H1 (cell line): ENCODE measurements at regions not wholly inside any gene's neighbourhood (a gene's known extent, or its start where the extent isn't known, plus 50 kb on each side); places are given as distances from the start of the nearest gene placed in this dataset.

Experiments used
- CTCF ChIA-PET: fragments of 300-600 bp; sonication (Branson Sonifier 250); formaldehyde crosslinking; loops from one replicate; lab custom pipeline; 2021; ENCODE audit not compliant: partially characterized antibody; lab: Charles Lee
- POLR2A ChIA-PET: fragments of 300-600 bp; sonication (Branson Sonifier 250); formaldehyde crosslinking; loops from one replicate; lab custom pipeline; 2021; ENCODE audit warnings: inconsistent platforms; ENCODE audit not compliant: partially characterized antibody; lab: Charles Lee
- DNase-seq, 2 experiments: peaks; one replicate each; pipeline versions ENCODE4 v3.0.0 to v3.0.0-alpha.2; 2010 to 2022; ENCODE audit warnings: low spot score in 2 of 2, low read depth in 1 of 2, mixed read lengths in 1 of 2
- FAIRE-seq: peaks from 2 replicates; lab custom pipeline; 2011; peaks lifted over from hg19 to GRCh38; lab: Jason Lieb, UNC
- H2AFZ ChIP-seq: 2 replicates; pipeline ENCODE4 v1.8.1; 2012; ENCODE audit warnings: low read length, inconsistent platforms
- H2AK5ac ChIP-seq: 2 replicates; pipeline ENCODE4 v1.6.1; 2013; ENCODE audit warnings: low read depth, low read length
- H2BK120ac ChIP-seq: replicated peaks from 2 replicates; pipeline ENCODE3; 2013; ENCODE audit warnings: low read depth, low read length, inconsistent platforms
- H2BK12ac ChIP-seq: 2 replicates; pipeline ENCODE4 v1.6.1; 2013; ENCODE audit warnings: low read depth, low read length
- H2BK15ac ChIP-seq: 2 replicates; pipeline ENCODE4 v1.6.1; 2013; ENCODE audit warnings: low read length
- H2BK20ac ChIP-seq: 2 replicates; pipeline ENCODE4 v1.6.1; 2013; ENCODE audit warnings: low read length
- H2BK5ac ChIP-seq: 2 replicates; pipeline ENCODE4 v1.6.1; 2013; ENCODE audit warnings: low read depth, low read length
- H3K14ac ChIP-seq: 2 replicates; pipeline ENCODE4 v1.6.1; 2013; ENCODE audit warnings: inconsistent platforms; ENCODE audit not compliant: insufficient read length
- H3K18ac ChIP-seq: 2 replicates; pipeline ENCODE4 v1.6.1; 2013; ENCODE audit warnings: low read length; ENCODE audit errors: extremely low read depth
- H3K23ac ChIP-seq: 2 replicates; pipeline ENCODE4 v1.6.1; 2013; ENCODE audit warnings: inconsistent platforms; ENCODE audit not compliant: insufficient read length
- H3K23me2 ChIP-seq: 2 replicates; pipeline ENCODE4 v1.6.1; 2013; ENCODE audit warnings: low read depth, low read length
- H3K27ac ChIP-seq: 2 replicates; pipeline ENCODE4 v1.6.1; 2011; ENCODE audit warnings: low read depth, low read length, inconsistent platforms
- H3K27me3 ChIP-seq, 4 experiments: replicated peaks in 1 of 4; 1 replicate in 1 of 4; 2 replicates in 3 of 4; pipeline versions ENCODE4 v1.6.1 to v1.8.1; 2011 to 2013; ENCODE audit warnings: low read length in 3 of 4, mild to moderate bottlenecking in 3 of 4, inconsistent platforms in 2 of 4, mixed read lengths in 2 of 4, moderate library complexity in 1 of 4; ENCODE audit not compliant: control insufficient read depth in 3 of 4, insufficient read depth in 3 of 4; ENCODE audit errors: extremely low read depth in 1 of 4
- H3K36me3 ChIP-seq, 4 experiments: 2 replicates each; pipeline versions ENCODE4 v1.6.1 to v1.8.1; 2011 to 2013; ENCODE audit warnings: mild to moderate bottlenecking in 4 of 4, low read length in 3 of 4, moderate library complexity in 2 of 4, control low read depth in 1 of 4, inconsistent platforms in 1 of 4; ENCODE audit not compliant: insufficient read depth in 4 of 4, control insufficient read depth in 2 of 4
- H3K4ac ChIP-seq: replicated peaks from 2 replicates; pipeline ENCODE3; 2013; ENCODE audit warnings: low read length, low read depth, mixed read lengths, inconsistent platforms; ENCODE audit not compliant: insufficient read length
- H3K4me1 ChIP-seq, 4 experiments: replicated peaks in 1 of 4; 1 replicate in 1 of 4; 2 replicates in 3 of 4; pipeline versions ENCODE4 v1.6.1 to v1.8.1; 2011 to 2013; ENCODE audit warnings: low read length in 3 of 4, inconsistent platforms in 2 of 4, mixed read lengths in 1 of 4; ENCODE audit not compliant: insufficient read depth in 4 of 4, control insufficient read depth in 3 of 4
- H3K4me2 ChIP-seq, 2 experiments: 2 replicates each; pipeline versions ENCODE4 v1.6.1 to v1.8.1; 2011 to 2013; ENCODE audit warnings: low read depth in 2 of 2, low read length in 2 of 2, control low read depth in 1 of 2, inconsistent platforms in 1 of 2, mild to moderate bottlenecking in 1 of 2; ENCODE audit not compliant: insufficient read depth in 1 of 2
- H3K4me3 ChIP-seq, 4 experiments: fragments of 200-600, 300-600 bp in 1 of 4; sonication (generic), shearing (Covaris generic), sonication (Bioruptor Twin) in 1 of 4; 2 replicates each; pipeline versions ENCODE4 v1.5.1 to v1.8.1; 2011 to 2016; ENCODE audit warnings: low read length in 4 of 4, low read depth in 3 of 4, control low read depth in 2 of 4, inconsistent platforms in 2 of 4, mild to moderate bottlenecking in 2 of 4, mixed read lengths in 1 of 4, moderate library complexity in 1 of 4; ENCODE audit not compliant: insufficient read depth in 2 of 4; ENCODE audit errors: extremely low read depth in 1 of 4
- H3K56ac ChIP-seq: replicated peaks from 2 replicates; pipeline ENCODE3; 2013; ENCODE audit warnings: low read depth, mild to moderate bottlenecking, mixed read lengths, low read length, inconsistent platforms; ENCODE audit not compliant: insufficient read length
- H3K79me1 ChIP-seq: 2 replicates; pipeline ENCODE4 v1.6.1; 2013; ENCODE audit warnings: low read depth, low read length, control low read depth
- H3K79me2 ChIP-seq, 2 experiments: 2 replicates each; pipeline versions ENCODE4 v1.6.1 to v1.8.1; 2012 to 2013; ENCODE audit warnings: low read length in 2 of 2, mild to moderate bottlenecking in 2 of 2, inconsistent platforms in 1 of 2; ENCODE audit not compliant: insufficient read depth in 2 of 2, control insufficient read depth in 1 of 2
- H3K9ac ChIP-seq, 4 experiments: replicated peaks in 1 of 4; 1 replicate in 1 of 4; 2 replicates in 3 of 4; pipeline versions ENCODE4 v1.6.1 to v1.8.1; 2011 to 2013; ENCODE audit warnings: low read depth in 3 of 4, low read length in 3 of 4, control low read depth in 2 of 4, mild to moderate bottlenecking in 2 of 4, moderate library complexity in 2 of 4, inconsistent platforms in 1 of 4; ENCODE audit errors: extremely low read depth in 1 of 4
- H3K9me3 ChIP-seq, 2 experiments: 2 replicates each; pipeline versions ENCODE4 v1.6.1 to v1.8.1; 2012 to 2013; ENCODE audit warnings: mild to moderate bottlenecking in 2 of 2, moderate library complexity in 2 of 2, control low read depth in 1 of 2, inconsistent platforms in 1 of 2, low read depth in 1 of 2, low read length in 1 of 2, mixed read lengths in 1 of 2; ENCODE audit not compliant: insufficient read depth in 2 of 2
- H4K20me1 ChIP-seq, 2 experiments: replicated peaks in 1 of 2; 2 replicates each; pipeline versions ENCODE3 to v1.8.1; 2011 to 2013; ENCODE audit warnings: inconsistent platforms in 2 of 2, low read length in 2 of 2, mild to moderate bottlenecking in 1 of 2; ENCODE audit not compliant: insufficient read depth in 2 of 2, control insufficient read depth in 1 of 2
- H4K5ac ChIP-seq: 2 replicates; pipeline ENCODE4 v1.6.1; 2013; ENCODE audit warnings: low read length, low read depth, mixed read lengths, inconsistent platforms; ENCODE audit not compliant: insufficient read length
- H4K8ac ChIP-seq: 2 replicates; pipeline ENCODE4 v1.8.0; 2013; ENCODE audit warnings: mild to moderate bottlenecking, moderate library complexity, low read length, inconsistent platforms; ENCODE audit not compliant: insufficient read depth; ENCODE audit errors: extremely low read depth
- H4K91ac ChIP-seq: replicated peaks from 2 replicates; pipeline ENCODE3; 2013; ENCODE audit warnings: low read length, mixed read lengths, inconsistent platforms; ENCODE audit not compliant: insufficient read length
- ASH2L ChIP-seq: fragments of 200-600, 300-600 bp; sonication (generic); IDR thresholded peaks from one replicate; pipeline ENCODE4 v1.7.1; 2017; ENCODE audit warnings: low read length
- ATF2 ChIP-seq: IDR thresholded peaks from 2 replicates; pipeline ENCODE4 v1.6.1; 2012; ENCODE audit warnings: low read length, inconsistent platforms
- CHD2 ChIP-seq: IDR thresholded peaks from 2 replicates; pipeline ENCODE4 v1.6.1; 2012; ENCODE audit warnings: low read length, improper control_type of control experiment
- EP300 ChIP-seq, 2 experiments: IDR thresholded peaks; 1 replicate in 1 of 2; 2 replicates in 1 of 2; pipeline ENCODE4 v1.6.1; 2011 to 2012; ENCODE audit warnings: low read depth in 2 of 2, low read length in 2 of 2, mild to moderate bottlenecking in 2 of 2, borderline replicate concordance in 1 of 2, inconsistent platforms in 1 of 2, moderate library complexity in 1 of 2
- HDAC6 ChIP-seq: IDR thresholded peaks from one replicate; pipeline ENCODE4 v1.7.1; 2012; ENCODE audit warnings: low read depth, mild to moderate bottlenecking, inconsistent platforms, low read length, moderate library complexity
- JUN ChIP-seq: IDR thresholded peaks from 2 replicates; pipeline ENCODE4 v1.6.1; 2011; ENCODE audit warnings: low read depth, mild to moderate bottlenecking, improper control_type of control experiment, low read length
- MAFK ChIP-seq: IDR thresholded peaks from 2 replicates; pipeline ENCODE4 v1.6.1; 2012; ENCODE audit warnings: low read depth, mild to moderate bottlenecking, improper control_type of control experiment, low read length
- PHF8 ChIP-seq: fragments of 200-600 bp; sonication (generic); conservative IDR thresholded peaks from 2 replicates; pipeline ENCODE4 v1.7.1; 2012; ENCODE audit warnings: low read depth, mild to moderate bottlenecking, inconsistent platforms, low read length, moderate library complexity
- POLR2A ChIP-seq, 2 experiments: IDR thresholded peaks; 1 replicate in 1 of 2; 2 replicates in 1 of 2; pipeline ENCODE4 v1.6.1; 2011; ENCODE audit warnings: low read depth in 2 of 2, low read length in 2 of 2, mild to moderate bottlenecking in 2 of 2; ENCODE audit errors: control extremely low read depth in 1 of 2
- SAP30 ChIP-seq: fragments of 300-600 bp; sonication (generic); IDR thresholded peaks from 2 replicates; pipeline ENCODE4 v1.7.1; 2012; ENCODE audit warnings: low read length, moderate library complexity, mild to moderate bottlenecking, inconsistent platforms; ENCODE audit not compliant: insufficient read depth, insufficient replicate concordance
- SP4 ChIP-seq: IDR thresholded peaks from 2 replicates; pipeline ENCODE4 v1.6.1; 2012; ENCODE audit warnings: low read length, inconsistent platforms
- TAF1 ChIP-seq: IDR thresholded peaks from 2 replicates; pipeline ENCODE4 v1.6.1; 2011; ENCODE audit warnings: mild to moderate bottlenecking, low read depth, low read length
- TCF12 ChIP-seq: IDR thresholded peaks from 2 replicates; pipeline ENCODE4 v1.6.1; 2011; ENCODE audit warnings: low read depth, mild to moderate bottlenecking, low read length
- ZNF274 ChIP-seq: IDR thresholded peaks from 2 replicates; pipeline ENCODE4 v1.7.0; 2012; ENCODE audit warnings: low read length, borderline replicate concordance; ENCODE audit errors: extremely low read depth
- WGBS, 2 experiments: shearing (Covaris generic) in 1 of 2; methylation state at CpG; one replicate each; pipeline versions ENCODE4 v1.1.6 to v1.1.7; 2013 to 2015; ENCODE audit warnings: low lambda C conversion rate in 2 of 2, mixed read lengths in 2 of 2, inconsistent platforms in 1 of 2, low coverage in 1 of 2, missing lambda C conversion rate in 1 of 2; ENCODE audit not compliant: insufficient replicate concordance in 2 of 2, insufficient coverage in 1 of 2, insufficient read length in 1 of 2; ENCODE audit errors: extremely low coverage in 1 of 2, missing lambda C conversion rate in 1 of 2; 5-methylcytosine and 5-hydroxymethylcytosine counted together

DNA sequence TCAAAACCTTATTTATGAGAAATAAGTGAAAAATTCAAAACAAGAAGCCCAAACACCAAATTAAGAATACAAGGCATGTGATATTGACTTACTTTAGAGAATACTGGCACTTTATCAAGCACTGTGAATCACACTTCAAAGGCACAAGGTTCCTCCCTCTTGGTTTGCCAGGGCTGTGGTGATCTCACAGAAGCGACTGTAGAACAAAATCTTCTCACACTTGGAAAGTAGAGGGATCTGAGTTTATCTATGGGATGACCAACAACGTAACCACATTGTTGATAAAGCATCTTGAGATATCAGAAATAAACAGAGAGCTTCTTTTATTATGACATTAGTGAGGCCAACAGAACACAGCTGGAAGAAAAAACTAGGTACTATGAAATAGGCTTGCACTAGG lies 295.9 kb downstream of the NFIB start:
- Histone ChIP-seq H3K4me3 (no peak overlapping the region), H4K8ac (no peak overlapping the region), H4K5ac (no peak overlapping the region), H3K79me2 (no peaks in the 10 kb centered on the region), H3K27me3 (no peaks in the 10 kb centered on the region), H3K4me2 (no peak overlapping the region), H3K36me3 (no peaks in the 10 kb centered on the region), H2BK5ac (no peak overlapping the region), H3K56ac (no peak overlapping the region), H4K91ac (no peak overlapping the region), H2AK5ac (no peak overlapping the region), H2BK120ac (no peak overlapping the region)
- no peak for FAIRE-seq
- 80% methylated on average over 2 of the region's 2 CpGs; no CpG with 5 or more reads in 1 of the 2 experiments for WGBS, 2 experiments
- POLR2A ChIA-PET: no interaction called here
- no peak for TF ChIP-seq EP300 (IDR thresholded peaks at IDR 0.05; ENCODE audit: borderline replicate concordance in 1 of 2, low read depth in 2 of 2, low read length in 2 of 2)
- TF ChIP-seq HDAC6: no peak
- no peak for TF ChIP-seq ASH2L
- no peak for TF ChIP-seq MAFK
- TF ChIP-seq POLR2A (IDR thresholded peaks at IDR 0.05; ENCODE audit: control extremely low read depth in 1 of 2, low read depth in 2 of 2, low read length in 2 of 2): no peak
- no peak for TF ChIP-seq SP4
- no peak for TF ChIP-seq PHF8
- no peak for TF ChIP-seq TAF1
- TF ChIP-seq ZNF274: no peak
- no peak for TF ChIP-seq SAP30
- TF ChIP-seq ATF2: no peak
- no peak for TF ChIP-seq TCF12
- TF ChIP-seq CHD2: no peak
- TF ChIP-seq JUN: no peak
- TF ChIP-seq, all 59 proteins: peak for 0
- Histone ChIP-seq H3K23ac (no peak overlapping the region), H3K18ac (no peak overlapping the region), H2BK12ac (no peak overlapping the region), H3K9me3 (no peaks in the 10 kb centered on the region), H4K20me1 (no peaks in the 10 kb centered on the region), H3K27ac (no peak overlapping the region), H3K23me2 (no peaks in the 10 kb centered on the region; the same call in 1 of the 2 replicates), H3K4me1 (no peaks in the 10 kb centered on the region), H3K14ac (no peak overlapping the region), H3K9ac (no peak overlapping the region), H2AFZ (no peak overlapping the region), H2BK15ac (no peak overlapping the region), H2BK20ac (no peak overlapping the region), H3K79me1 (no peaks in the 10 kb centered on the region), H3K4ac (no peak overlapping the region)
- CTCF ChIA-PET: no interaction called here
- DNase-seq: no peak
